ENCODE measurements at regions not wholly inside any gene's neighbourhood (a gene's known extent, or its start where the extent isn't known, plus 50 kb on each side); places are given as distances from the start of the nearest gene placed in this dataset.
A peak's percentile ranks its signal among the peaks of the same experiment; 100 is the strongest.

GRCh38 chr10:33066558-33067236 is 108.7 kb upstream of the ITGB1 start:
- H3K4me3 Mint-ChIP-seq (ENCODE audit: unreplicated experiment), result no peak overlapping the region
- no peak overlapping the region for H3K4me3 ChIP-seq (ENCODE audit: low read depth, low read length)
- TF ChIP-seq, protein P1, sequence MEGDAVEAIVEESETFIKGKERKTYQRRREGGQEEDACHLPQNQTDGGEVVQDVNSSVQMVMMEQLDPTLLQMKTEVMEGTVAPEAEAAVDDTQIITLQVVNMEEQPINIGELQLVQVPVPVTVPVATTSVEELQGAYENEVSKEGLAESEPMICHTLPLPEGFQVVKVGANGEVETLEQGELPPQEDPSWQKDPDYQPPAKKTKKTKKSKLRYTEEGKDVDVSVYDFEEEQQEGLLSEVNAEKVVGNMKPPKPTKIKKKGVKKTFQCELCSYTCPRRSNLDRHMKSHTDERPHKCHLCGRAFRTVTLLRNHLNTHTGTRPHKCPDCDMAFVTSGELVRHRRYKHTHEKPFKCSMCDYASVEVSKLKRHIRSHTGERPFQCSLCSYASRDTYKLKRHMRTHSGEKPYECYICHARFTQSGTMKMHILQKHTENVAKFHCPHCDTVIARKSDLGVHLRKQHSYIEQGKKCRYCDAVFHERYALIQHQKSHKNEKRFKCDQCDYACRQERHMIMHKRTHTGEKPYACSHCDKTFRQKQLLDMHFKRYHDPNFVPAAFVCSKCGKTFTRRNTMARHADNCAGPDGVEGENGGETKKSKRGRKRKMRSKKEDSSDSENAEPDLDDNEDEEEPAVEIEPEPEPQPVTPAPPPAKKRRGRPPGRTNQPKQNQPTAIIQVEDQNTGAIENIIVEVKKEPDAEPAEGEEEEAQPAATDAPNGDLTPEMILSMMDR (IDR thresholded peaks at IDR 0.05; ENCODE audit: insufficient read depth in 1 of 2, low read depth in 1 of 2, low read length in 1 of 2, severe bottlenecking in 1 of 2, unreplicated experiment in 1 of 2), result peak in 1 of 2 experiments; percentile 29
- H3K36me3 Mint-ChIP-seq (ENCODE audit: insufficient read depth, unreplicated experiment), result no peaks in the 10 kb centered on the region
- H3K4me1 Mint-ChIP-seq (ENCODE audit: low read depth, unreplicated experiment), result peaks cover 2% of the 10 kb centered on the region
- H3K27me3 ChIP-seq (replicated peaks; ENCODE audit: control insufficient read depth, insufficient read depth, low read length), result no peaks in the 10 kb centered on the region
- no peaks in the 10 kb centered on the region for H3K27me3 Mint-ChIP-seq (ENCODE audit: insufficient read depth, unreplicated experiment)
- CTCF ChIA-PET, result interaction anchor here (0.7 to 1.2 kb wide), 2 partner anchors 17 to 57 kb away, joined by 4 read pairs; no protein-coding TSS in a partner anchor
- peaks cover 22% of the 10 kb centered on the region for H3K9me3 Mint-ChIP-seq (ENCODE audit: unreplicated experiment)
- BruUV-seq (replicated peaks), result no TSS peak
- peaks cover 10% of the 10 kb centered on the region for H3K4me1 ChIP-seq
- no peaks in the 10 kb centered on the region for H3K36me3 ChIP-seq (ENCODE audit: control insufficient read depth, insufficient read depth, low read length)
- no peak overlapping the region for H3K27ac Mint-ChIP-seq (ENCODE audit: unreplicated experiment)
- intact Hi-C loops (cut with micrococcal nuclease; ENCODE audit: unreplicated experiment), result loop anchor here (5.0 kb wide), 1 partner anchor 91 kb away; no protein-coding TSS in a partner anchor
- 0 out of 2 replicates have a peak, but pooled peaks cover 2% of the 10 kb centered on the region for H3K9me3 ChIP-seq
- POLR2A ChIA-PET, result interaction anchor here (0.5 kb wide), 1 partner anchor 93 kb away, joined by 5 read pairs; no protein-coding TSS in a partner anchor
- peak; percentile 40 to 44 for DNase-seq

GRCh38 chr10:33065111-33065510 is 107.1 kb upstream of the ITGB1 start:
- DNase-seq, result no peak
- Mint-ChIP-seq H3K36me3 (ENCODE audit: insufficient read depth, unreplicated experiment) (no peaks in the 10 kb centered on the region), H3K9me3 (ENCODE audit: unreplicated experiment) (peaks cover 22% of the 10 kb centered on the region), H3K27ac (ENCODE audit: unreplicated experiment) (no peak overlapping the region), H3K4me3 (ENCODE audit: unreplicated experiment) (no peak overlapping the region), H3K4me1 (ENCODE audit: low read depth, unreplicated experiment) (no peaks in the 10 kb centered on the region), H3K27me3 (ENCODE audit: insufficient read depth, unreplicated experiment) (no peaks in the 10 kb centered on the region)
- TF ChIP-seq, protein P1 (IDR thresholded peaks at IDR 0.05; ENCODE audit: insufficient read depth in 1 of 2, low read depth in 1 of 2, low read length in 1 of 2, severe bottlenecking in 1 of 2, unreplicated experiment in 1 of 2), result no peak
- ChIA-PET POLR2A (no interaction called here), CTCF (no interaction called here)
- no TSS peak for BruUV-seq (replicated peaks)
- 0 out of 2 replicates have a peak, but pooled peaks cover 2% of the 10 kb centered on the region for H3K9me3 ChIP-seq
- no peaks in the 10 kb centered on the region for H3K36me3 ChIP-seq (ENCODE audit: control insufficient read depth, insufficient read depth, low read length)
- peaks cover 8% of the 10 kb centered on the region; the same call in 1 of the 2 replicates for H3K4me1 ChIP-seq
- no peak overlapping the region for H3K4me3 ChIP-seq (ENCODE audit: low read depth, low read length)
- no peaks in the 10 kb centered on the region for H3K27me3 ChIP-seq (replicated peaks; ENCODE audit: control insufficient read depth, insufficient read depth, low read length)
- intact Hi-C loops (cut with micrococcal nuclease; ENCODE audit: unreplicated experiment), result loop anchor here (5.0 kb wide), 1 partner anchor 92 kb away; no protein-coding TSS in a partner anchor

DNA sequence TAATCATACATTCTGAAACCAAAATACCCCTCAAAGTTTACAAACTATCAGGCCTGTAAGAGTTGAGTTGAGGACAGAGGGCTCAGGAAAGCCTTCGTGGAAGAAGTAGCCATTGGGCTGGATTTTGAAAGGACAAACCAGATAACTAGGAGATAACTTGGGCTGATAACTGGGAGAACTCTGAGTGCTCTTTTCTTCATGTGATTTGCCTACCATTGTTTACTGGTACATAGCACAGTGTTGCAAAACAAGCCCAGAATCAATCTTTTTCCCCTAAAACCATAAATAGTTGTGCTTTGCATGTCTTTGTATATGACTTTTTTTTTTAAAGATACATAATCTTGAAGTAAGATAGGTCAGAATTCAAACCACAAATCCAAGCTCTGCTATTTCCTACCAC is 106.7 kb upstream of the ITGB1 start:
- Mint-ChIP-seq H3K27ac (ENCODE audit: unreplicated experiment) (no peak overlapping the region), H3K36me3 (ENCODE audit: insufficient read depth, unreplicated experiment) (no peaks in the 10 kb centered on the region), H3K9me3 (ENCODE audit: unreplicated experiment) (peaks cover 22% of the 10 kb centered on the region), H3K4me1 (ENCODE audit: low read depth, unreplicated experiment) (no peaks in the 10 kb centered on the region), H3K4me3 (ENCODE audit: unreplicated experiment) (no peak overlapping the region), H3K27me3 (ENCODE audit: insufficient read depth, unreplicated experiment) (no peaks in the 10 kb centered on the region)
- BruUV-seq (replicated peaks), result no TSS peak
- CTCF ChIA-PET, result no interaction called here
- no peak overlapping the region for H3K4me3 ChIP-seq (ENCODE audit: low read depth, low read length)
- peaks cover 8% of the 10 kb centered on the region; the same call in 1 of the 2 replicates for H3K4me1 ChIP-seq
- no peaks in the 10 kb centered on the region for H3K36me3 ChIP-seq (ENCODE audit: control insufficient read depth, insufficient read depth, low read length)
- TF ChIP-seq, protein P1 (IDR thresholded peaks at IDR 0.05; ENCODE audit: insufficient read depth in 1 of 2, low read depth in 1 of 2, low read length in 1 of 2, severe bottlenecking in 1 of 2, unreplicated experiment in 1 of 2), result no peak
- no peak for DNase-seq
- POLR2A ChIA-PET, result no interaction called here
- H3K27me3 ChIP-seq (replicated peaks; ENCODE audit: control insufficient read depth, insufficient read depth, low read length), result no peaks in the 10 kb centered on the region
- H3K9me3 ChIP-seq, result 0 out of 2 replicates have a peak, but pooled peaks cover 2% of the 10 kb centered on the region
- intact Hi-C loops (cut with micrococcal nuclease; ENCODE audit: unreplicated experiment), result loop anchor here (5.0 kb wide), 1 partner anchor 93 kb away; no protein-coding TSS in a partner anchor
